SK-N-MC (cell line): ENCODE measurements at regions not wholly inside any gene's neighbourhood (a gene's known extent, or its start where the extent isn't known, plus 50 kb on each side); places are given as distances from the start of the nearest gene placed in this dataset.

Source experiments
- EZH2 ChIP-seq: fragments of 200-600 bp; sonication (generic); IDR thresholded peaks from one replicate; pipeline ENCODE4 v1.6.1; 2017; ENCODE audit warnings: antibody characterized with exemption
- POLR2AphosphoS5 ChIP-seq: IDR thresholded peaks from 2 replicates; pipeline ENCODE4 v1.6.1; 2012; ENCODE audit warnings: mild to moderate bottlenecking, low read depth, low read length, borderline replicate concordance

DNA sequence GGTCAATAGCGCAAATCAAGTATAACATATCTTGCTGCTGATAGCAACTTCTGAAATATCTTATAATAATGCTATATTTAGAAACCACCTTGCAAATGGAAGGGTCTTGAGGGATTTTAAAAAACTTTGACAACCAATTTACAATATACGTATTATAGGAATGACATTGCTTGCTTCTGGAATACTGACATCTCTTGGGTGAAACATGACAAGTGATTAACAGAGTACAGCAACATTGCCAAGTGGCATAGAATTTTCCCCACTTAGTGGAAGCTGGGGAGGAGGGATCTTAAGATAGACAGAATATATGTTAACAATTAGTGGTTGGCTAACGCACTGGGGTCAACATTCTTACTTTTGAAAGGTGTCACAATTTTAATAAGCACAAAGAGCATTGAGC, 133.6 kb upstream of the TMEFF2 start:
- TF ChIP-seq EZH2 (no peak), POLR2AphosphoS5 (no peak)
